DOHH2 (cell line): ENCODE measurements at regions not wholly inside any gene's neighbourhood (a gene's known extent, or its start where the extent isn't known, plus 50 kb on each side); places are given as distances from the start of the nearest gene placed in this dataset.

Experiments
- EZH2phosphoT487 ChIP-seq: fragments of 200-600 bp; sonication (generic); IDR thresholded peaks from 2 replicates; pipeline ENCODE4 v1.6.1; 2017; ENCODE audit warnings: borderline replicate concordance, mild to moderate bottlenecking, antibody characterized with exemption, low read length, moderate library complexity, mixed read lengths
- TF ChIP-seq, protein P1 (sequence below): fragments of 200-600 bp; sonication (generic); IDR thresholded peaks from one replicate; pipeline ENCODE4 v1.5.1; 2014; ENCODE audit warnings: antibody characterized with exemption, mild to moderate bottlenecking, low read depth, low read length; ENCODE audit not compliant: poor library complexity, severe bottlenecking

DNA sequence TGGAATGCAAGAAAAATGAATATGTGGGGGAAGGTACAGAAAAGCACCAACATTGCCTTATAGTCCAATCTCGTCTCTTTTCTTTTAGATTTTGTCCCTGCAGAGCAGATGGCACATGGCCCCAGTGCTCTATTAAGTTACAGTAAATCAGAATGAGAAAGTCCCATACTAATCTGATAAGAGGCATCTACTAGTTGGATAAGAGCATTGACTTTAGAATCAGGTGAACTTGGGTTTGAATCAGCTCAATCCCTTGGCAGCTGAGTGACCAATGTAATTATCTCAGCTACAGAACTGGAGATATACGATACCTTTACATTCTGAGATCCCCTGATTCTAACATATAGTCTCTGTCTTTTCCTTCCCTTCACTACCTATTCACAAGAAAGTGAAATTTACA is 54.8 kb upstream of the PDE1A start:
- TF ChIP-seq, protein P1, sequence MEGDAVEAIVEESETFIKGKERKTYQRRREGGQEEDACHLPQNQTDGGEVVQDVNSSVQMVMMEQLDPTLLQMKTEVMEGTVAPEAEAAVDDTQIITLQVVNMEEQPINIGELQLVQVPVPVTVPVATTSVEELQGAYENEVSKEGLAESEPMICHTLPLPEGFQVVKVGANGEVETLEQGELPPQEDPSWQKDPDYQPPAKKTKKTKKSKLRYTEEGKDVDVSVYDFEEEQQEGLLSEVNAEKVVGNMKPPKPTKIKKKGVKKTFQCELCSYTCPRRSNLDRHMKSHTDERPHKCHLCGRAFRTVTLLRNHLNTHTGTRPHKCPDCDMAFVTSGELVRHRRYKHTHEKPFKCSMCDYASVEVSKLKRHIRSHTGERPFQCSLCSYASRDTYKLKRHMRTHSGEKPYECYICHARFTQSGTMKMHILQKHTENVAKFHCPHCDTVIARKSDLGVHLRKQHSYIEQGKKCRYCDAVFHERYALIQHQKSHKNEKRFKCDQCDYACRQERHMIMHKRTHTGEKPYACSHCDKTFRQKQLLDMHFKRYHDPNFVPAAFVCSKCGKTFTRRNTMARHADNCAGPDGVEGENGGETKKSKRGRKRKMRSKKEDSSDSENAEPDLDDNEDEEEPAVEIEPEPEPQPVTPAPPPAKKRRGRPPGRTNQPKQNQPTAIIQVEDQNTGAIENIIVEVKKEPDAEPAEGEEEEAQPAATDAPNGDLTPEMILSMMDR = no peak
- no peak for TF ChIP-seq EZH2phosphoT487
